C4-2B (cell line): ENCODE measurements at regions not wholly inside any gene's neighbourhood (a gene's known extent, or its start where the extent isn't known, plus 50 kb on each side); places are given as distances from the start of the nearest gene placed in this dataset.

ENCODE experiments used
- H3K27ac ChIP-seq: fragments of 450-650 bp; 2 replicates; pipeline ENCODE4 v1.5.1; 2017
- CTCF ChIP-seq: fragments of 450-650 bp; conservative IDR thresholded peaks from 2 replicates; pipeline ENCODE4 v1.5.1; 2017; ENCODE audit warnings: mild to moderate bottlenecking
- ZFX ChIP-seq: fragments of 450-650 bp; IDR thresholded peaks from 2 replicates; pipeline ENCODE4 v1.6.1; 2017

GRCh38 chr7:80259-81067 is 111.9 kb upstream of the FAM20C start:
- no peak overlapping the region for H3K27ac ChIP-seq
- TF ChIP-seq ZFX (no peak), CTCF (no peak)

- TF ChIP-seq CTCF (no peak), ZFX (no peak)
- no peak overlapping the region for H3K27ac ChIP-seq
Observed at GRCh38 chr7:81068-81925, 111.1 kb upstream of the FAM20C start.

DNA sequence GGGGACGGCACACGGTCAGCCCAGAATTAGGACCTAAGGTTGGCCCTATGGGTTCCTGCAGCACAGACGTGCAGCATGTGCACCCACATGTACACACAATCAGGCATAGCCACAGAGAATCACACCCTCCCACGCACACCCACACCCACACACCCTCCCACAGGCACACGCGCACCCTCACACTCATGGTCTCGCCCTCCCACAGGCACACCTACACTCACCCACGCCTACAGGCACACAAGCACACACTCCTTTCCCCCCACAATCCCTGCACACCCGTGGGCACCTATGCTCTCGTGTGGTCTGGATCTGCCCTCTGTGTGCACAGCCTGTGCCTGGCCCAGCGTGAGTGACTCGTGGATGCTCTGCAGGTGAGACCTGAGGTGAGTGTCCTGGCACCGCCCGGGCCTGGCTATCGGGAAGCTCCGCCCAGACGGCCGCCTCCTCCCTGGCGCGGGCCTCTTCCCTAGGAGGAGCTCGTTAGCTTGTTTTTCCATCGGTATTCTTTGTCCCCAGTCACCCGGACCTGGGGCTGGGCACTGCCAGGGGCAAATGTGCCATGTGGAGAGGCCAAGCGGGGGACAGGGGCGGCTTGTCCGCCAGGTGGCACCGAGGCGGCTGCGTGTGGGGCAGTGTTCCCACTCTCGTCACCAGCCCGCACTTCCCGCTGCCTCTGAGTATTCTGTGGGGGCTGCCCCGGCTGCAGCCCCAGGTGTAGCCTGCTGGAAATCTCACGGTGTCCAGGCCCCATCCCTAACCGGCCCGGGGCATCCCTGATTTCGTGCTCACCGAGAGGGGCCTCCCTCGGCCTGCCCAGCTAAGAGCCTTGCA is 110.2 kb upstream of the FAM20C start:
- no peak overlapping the region for H3K27ac ChIP-seq
- TF ChIP-seq CTCF (no peak), ZFX (no peak)

GRCh38 chr7:82757-83155 is 109.6 kb upstream of the FAM20C start:
- TF ChIP-seq CTCF (no peak), ZFX (no peak)
- H3K27ac ChIP-seq = no peak overlapping the region

- no peak for TF ChIP-seq ZFX
- H3K27ac ChIP-seq = no peak overlapping the region
Observed at GRCh38 chr7:83441-83840, 108.9 kb upstream of the FAM20C start.

DNA sequence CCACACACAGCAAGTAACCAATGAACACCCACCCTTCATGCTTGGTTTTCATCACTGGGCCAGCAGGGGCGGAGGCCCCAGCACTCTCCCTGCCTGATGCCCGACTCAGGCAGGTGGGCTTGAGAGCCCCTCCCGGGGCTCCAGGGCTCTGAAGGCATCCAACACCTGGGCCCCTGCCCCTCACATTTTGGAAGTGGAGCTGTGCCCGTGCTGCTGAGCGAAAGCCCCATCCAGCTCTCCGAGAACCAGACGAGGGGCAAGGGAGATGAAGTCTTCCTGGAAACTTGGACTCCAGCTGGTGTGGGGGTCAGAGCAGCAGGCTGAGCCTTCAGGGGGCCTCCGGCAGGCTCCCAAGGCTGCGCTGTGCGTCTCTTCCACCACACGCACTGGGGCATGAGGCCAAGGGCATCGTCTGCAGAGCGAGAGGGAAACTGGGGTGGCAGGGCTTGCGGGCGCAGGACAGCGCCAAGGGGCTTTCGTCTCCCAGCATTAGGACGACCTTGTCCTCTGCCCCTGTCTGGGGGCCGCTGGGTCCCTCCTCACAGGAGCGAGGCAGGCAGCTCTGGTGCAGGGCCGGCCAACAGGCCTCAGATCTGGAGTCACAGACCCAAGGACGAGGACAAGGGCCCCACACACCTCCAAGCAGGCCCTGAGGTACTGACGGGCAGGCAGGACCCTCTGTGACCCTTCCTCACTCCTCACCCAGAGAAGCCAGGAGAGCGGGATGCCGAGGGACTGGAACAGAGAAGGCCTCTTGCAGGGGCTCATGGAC is 108.3 kb upstream of the FAM20C start:
- TF ChIP-seq CTCF (no peak), ZFX (no peak)
- H3K27ac ChIP-seq = no peak overlapping the region

- TF ChIP-seq ZFX (no peak), CTCF (no peak)
- H3K27ac ChIP-seq = no peak overlapping the region
Observed at GRCh38 chr7:84633-85020, 107.7 kb upstream of the FAM20C start.
